Cardiac septum (tissue), 1 donor: ENCODE measurements at regions not wholly inside any gene's neighbourhood (a gene's known extent, or its start where the extent isn't known, plus 50 kb on each side); places are given as distances from the start of the nearest gene placed in this dataset.

Experiments
- DNase-seq: peaks from one replicate; pipeline ENCODE4 v3.0.0-alpha.2; 2020; ENCODE audit warnings: low spot score
- intact Hi-C: fragments of 100-400 bp; cut with DNase I; formaldehyde crosslinking; loops from one replicate; pipeline ENCODE4 v1.14.0; 2022
- donor health status: DM: no; HTN: no; CAD: no.

DNA sequence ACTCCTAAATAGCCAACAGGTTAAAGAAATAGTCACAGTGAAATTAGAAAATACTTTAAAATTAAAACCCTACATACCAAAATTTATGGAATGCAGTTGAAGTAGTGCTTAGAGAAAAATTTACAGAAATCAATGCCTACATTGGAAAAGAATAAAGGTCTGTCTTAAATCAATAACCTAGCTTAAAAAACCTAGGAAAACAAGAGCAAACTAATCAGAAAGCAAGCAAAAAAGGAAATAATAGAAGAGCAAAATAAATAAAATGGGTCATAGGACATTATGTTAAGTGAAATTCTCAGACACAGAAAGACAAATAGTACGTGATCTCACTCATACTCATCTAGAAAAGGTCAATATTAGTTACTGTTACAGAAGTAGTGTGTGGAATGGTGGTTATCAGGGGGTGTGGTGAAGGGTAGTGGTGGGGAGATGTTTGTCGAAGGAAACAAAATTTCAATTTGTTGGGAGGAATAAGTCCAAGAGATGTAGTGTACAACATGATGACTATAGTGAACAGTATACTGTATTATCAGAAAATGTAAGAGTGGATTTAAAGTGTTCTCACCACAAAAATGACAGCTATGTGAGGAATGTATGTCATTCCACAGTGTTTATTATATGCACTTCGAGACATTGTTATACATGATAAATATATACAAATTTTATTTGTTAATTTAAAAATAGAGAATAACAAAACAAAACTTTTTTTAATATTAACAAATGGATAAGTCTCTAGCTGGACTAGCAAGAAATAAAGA lies 423.6 kb downstream of the CDH26 start:
- DNase-seq = no peak
- intact Hi-C loops = no loop called here

DNA sequence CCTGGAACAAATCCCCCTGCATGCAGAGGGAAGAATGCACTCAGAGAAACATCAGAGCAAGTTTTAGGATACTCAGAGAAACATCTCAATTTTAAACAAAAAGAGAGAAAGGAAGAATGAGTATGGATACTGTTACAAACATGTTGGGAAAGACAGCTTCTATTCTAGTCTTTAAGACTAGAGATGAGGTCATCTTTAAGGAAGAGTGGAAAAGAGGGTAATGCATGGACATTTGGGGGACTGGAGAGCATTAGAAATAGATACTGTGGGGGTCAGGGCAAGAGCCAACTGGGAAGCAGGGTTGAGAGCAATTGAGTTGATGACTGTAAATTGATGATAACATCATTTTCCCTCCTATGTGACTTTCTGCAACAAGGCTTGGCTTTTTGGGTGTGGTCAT lies 431.2 kb downstream of the CDH26 start:
- intact Hi-C loops = no loop called here
- no peak for DNase-seq

DNA sequence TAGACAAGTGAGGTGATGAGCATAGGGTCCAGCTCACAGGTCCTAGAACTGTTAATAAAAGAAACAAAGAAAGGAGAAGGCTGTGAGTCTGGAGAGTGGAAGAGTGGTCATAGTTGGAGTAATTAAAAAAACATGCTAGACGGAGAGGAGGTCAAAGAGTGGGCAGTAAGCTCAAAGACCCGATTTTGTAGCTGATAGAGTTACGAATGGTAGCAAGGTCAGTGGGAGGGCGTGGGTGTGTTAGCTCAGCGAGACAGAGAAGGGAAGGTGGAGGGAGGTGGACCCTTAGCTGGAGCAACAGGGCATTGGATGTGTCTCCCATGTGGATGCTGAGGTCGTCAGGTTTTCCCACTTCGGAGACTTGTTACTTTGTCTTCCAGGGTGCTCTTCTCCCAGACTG lies 431.7 kb downstream of the CDH26 start:
- intact Hi-C loops = no loop called here
- no peak for DNase-seq

DNA sequence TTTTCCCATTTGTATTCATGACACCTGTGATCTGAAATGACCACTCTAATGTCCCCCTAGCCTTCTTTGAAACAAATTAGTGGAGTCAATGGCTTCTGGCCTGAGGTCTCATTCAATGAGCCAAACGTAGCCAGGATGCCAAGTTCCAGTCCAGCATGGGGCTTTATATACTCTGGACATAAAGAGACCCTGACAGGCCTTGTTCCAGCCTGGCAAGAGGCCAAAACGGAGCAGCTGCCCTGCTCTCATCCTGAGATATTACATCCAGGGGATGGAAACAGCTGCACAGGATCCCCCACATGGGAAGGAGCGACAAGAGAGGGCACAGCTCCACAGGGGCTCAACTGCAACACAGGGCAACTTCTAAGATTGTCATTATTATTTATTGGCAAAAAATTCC lies 437.8 kb downstream of the CDH26 start:
- DNase-seq = no peak
- intact Hi-C loops = no loop called here

DNA sequence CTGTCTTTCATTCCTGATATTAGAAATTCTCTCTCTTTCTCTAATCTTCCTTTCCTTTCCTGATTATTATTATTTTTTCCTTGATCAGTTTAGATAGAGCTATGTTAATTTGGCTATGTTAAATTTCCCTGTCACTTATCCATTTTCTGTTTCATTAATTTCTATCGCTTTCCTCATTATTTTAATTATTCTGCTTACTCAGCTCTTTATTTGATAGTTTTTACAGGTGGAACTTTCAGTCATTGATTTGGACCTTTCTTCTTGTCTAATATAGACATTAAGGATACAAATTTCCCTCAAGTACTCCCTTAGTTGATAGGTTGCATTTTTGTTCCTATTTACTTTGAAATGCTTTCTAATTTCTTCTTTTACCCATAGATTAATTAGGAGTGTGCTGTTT lies 442.3 kb downstream of the CDH26 start:
- DNase-seq = no peak
- intact Hi-C loops = no loop called here

DNA sequence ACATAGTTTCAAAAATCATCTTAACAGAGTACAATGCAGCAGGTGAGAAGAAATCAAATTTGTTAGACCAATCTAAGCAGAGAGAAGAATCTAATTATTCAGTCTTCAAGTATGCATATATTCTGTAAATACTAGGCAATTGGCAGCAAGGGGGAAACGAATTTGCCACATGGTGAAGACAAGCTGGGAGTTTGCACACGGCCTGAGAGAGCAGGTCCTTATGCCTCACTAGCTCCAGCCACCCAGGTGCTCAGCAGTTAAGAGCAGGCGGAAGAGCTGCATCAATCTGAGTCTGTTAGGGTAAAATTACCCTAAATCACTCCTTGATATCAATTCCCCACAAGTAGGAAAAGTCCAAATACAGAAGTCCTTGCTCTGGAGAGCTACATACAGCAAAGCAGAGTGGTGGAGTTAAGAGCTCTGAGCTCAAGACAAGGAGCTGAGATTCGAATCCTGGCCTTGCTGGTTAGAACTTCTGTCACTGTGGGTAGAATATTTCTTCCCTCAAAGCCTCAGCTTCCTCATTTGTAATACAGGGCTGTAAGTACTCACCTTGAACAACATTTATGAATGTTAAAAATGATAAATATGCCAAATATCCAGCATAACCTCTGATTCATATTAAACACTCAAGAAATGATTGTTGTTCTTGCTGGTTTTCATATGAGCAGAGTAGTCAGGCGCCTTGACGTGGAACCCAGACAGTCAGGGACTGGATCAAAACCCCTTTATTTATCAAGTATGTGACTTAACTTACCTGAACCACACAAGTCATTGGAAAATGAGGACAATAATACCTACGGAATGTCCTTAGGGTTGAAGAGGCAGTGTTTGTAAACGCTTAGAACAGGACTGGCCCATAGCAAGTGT lies 444.2 kb downstream of the CDH26 start:
- intact Hi-C loops = no loop called here

DNA sequence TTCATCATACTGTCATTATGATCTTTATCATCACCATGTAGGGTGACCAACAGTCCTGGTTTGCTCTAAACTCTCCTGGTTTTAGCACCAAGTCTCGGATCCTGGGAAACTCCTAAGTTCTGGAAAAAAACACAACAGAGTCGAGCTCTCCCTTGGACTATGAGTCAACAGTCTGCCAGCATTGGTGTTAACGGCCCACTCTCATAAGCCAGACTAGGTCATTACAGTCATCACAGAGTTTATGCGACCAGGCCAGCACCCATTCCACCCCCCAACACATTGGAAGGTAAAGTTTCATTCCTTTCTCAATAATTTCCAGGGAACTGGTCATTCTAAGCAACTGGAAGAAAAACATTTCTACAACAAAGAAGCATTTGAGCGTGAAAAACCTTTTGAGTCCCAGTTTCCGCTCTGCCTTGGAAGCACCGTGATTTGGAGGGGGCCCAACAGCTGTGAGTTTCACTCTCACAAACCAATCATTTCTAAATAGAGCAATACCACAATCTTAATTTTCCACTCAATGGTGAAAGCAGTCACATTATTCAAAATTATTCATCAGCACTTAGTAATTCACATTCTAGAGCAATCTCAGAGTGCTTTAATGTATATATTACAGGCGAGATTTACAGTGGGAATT lies 445.0 kb downstream of the CDH26 start:
- intact Hi-C loops = no loop called here

More for the DNA sequence above, 444.2 kb downstream of the CDH26 start:
- no peak for DNase-seq

DNA sequence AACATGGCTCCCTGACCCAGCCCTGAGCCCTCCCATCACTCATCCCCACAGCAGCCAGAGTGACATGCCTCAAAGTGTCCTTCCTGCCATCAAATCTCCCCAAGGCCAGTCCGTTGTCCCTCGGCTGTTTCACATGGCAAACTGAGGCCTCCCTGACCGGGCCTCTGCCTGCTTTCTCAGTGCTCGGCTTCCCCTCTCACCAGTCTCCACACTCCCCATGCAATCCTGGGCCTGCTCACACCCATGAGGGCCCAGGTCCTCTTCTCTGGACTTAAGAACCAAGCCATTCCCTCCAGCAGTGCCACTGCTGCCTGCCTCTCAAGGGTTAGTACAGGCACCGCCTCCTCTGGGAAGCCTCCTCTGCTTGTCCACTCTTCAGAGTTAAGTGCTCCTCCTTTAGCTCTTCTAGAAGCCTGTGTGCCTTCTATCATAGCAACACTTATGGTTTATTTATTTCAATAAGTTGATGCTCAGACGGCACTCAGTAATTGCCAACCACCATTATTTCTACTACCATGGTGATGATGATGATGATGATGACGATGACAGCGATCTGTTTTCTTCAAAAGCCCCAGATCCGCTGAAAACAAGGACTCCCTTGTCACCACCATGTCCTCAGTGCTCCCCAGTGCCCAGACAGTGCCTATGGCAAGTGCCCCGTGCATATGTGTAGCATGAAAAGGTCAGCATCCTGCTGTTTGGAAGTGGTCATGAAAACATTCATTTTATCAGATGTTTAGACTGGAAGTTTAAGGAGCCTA lies 449.0 kb downstream of the CDH26 start:
- DNase-seq = no peak
- intact Hi-C loops = no loop called here

More for the DNA sequence above, 445.0 kb downstream of the CDH26 start:
- DNase-seq = no peak

DNA sequence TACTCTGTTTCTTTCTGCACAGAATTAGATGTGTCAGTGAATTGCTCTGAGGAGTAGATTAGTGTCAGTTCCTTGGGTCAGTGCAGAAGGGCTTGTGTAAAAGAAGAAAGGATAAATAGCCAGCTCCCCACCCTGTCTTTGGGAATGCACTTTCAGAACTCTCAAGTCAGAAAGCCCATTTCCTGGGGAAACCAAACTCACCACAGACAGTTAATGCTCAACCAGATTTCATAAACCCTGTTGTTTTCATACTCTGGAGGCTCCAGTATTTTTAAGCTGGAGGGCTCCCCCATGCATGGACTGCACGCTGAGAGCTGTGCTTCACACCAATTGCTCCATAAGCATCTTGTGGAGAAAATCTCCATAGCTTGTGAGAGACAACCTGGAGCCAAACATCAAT lies 449.7 kb downstream of the CDH26 start:
- intact Hi-C loops = no loop called here
- no peak for DNase-seq

DNA sequence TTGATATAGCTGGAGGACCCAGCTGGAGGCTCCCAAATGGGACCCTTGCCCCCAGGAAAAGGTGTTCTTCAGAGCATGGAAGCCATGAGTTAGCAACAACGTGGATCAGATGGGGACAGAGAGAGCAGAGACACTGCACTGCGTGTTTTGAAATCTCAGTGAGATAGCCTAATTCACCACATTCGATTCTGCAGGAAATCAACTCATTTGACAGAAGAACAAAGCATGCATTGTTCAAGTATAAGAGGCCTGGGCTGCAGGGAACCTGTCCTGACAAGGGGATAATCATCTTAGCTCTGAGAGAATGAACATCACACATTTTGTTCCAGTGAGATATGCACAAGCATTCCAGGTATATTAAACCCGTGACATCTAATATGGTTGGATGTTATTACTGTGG lies 450.2 kb downstream of the CDH26 start:
- intact Hi-C loops = no loop called here
- no peak for DNase-seq

DNA sequence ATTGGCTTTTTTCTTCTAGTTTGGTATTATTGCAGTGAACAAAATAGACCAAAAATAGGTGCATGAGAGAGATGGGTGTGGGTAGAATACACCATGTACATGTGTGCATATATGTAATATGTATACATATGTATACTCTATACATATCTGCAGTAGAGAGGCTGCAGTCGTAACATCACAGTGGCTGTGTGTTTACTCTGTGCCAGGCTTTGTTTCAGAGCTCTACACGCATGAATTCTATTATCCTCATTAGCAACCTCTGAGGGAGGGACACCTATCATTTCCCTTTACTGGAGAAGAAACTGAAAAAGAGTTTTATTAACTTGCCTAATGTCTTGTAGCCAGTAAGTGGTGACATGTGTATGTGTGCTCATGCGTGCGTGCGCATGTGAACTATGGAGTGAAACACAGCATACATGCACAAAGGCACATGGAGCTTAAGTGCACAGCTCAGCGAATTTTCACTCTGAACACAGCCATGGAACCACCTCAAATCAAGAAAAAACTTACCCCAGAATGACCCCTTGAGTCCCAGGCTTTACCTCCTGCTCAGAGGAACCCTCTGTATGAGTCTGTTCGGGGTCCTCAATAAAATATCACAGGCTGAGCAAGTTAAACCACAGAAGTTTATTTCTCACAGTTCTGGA lies 452.5 kb downstream of the CDH26 start:
- DNase-seq = no peak
- intact Hi-C loops = no loop called here

DNA sequence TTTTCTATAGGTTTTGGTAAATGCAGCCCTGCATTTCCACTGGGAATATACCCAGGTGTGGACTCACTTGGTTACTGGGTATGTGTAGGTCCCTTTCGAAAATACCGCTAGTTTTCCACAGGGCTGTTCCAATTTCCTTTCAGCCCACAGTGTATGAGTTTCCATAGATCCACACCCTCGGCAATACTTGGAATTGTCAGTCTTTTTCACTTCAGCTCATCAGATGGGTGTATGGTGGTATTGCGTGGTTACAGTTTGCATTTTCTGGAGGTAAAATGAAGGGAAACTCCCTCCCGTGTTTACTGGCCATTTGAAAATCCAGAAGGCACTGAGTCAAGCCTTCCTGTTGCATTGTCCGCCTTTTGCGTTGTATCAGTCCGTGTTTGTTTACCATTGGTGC lies 453.6 kb downstream of the CDH26 start:
- no peak for DNase-seq
- intact Hi-C loops = no loop called here

DNA sequence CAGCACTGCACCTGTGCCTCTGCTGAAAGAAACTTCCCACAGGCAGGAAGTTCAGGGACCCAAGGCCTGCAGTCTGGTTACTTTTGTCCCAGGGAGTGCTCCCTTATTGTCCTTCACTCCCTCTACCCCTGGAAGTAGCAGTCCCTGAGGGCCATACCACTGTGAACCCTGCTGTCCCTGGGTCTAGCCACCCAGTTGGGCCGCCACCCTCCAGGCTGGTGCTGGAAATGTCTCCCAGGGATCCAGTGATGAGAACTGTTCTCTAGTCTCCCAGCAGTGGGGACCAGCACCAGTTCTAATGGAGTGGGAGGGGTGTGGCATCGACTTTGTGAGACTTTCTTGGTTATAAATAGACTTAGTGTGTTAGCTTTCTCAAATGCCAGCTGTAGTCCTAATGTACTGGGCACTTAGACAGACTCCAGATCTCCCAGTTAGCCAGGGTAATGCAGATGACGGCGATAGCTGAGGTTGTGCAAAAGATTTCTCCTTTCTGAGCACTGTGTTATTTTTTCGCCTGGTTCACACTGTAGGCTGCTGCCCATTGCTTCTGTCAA lies 462.5 kb downstream of the CDH26 start:
- no peak for DNase-seq
- intact Hi-C loops = no loop called here

DNA sequence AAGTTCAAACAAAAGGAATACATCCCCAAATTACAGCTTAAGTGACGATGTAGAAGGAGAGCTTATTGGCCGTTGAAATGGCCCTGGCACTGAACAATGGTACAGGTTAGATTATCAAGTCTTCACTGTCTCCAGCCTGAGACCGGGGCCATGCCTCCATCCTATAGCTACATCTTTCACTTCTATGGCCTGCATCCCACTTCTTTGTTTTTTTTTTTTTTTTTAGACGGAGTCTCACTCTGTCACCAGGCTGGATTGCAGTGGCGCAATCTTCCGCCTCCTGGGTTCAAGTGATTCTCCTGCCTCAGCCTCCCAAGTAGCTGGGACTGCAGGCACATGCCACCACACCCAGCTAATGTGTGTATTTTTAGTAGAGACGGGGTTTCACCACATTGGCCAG lies 464.6 kb downstream of the CDH26 start:
- no peak for DNase-seq
- intact Hi-C loops = no loop called here

DNA sequence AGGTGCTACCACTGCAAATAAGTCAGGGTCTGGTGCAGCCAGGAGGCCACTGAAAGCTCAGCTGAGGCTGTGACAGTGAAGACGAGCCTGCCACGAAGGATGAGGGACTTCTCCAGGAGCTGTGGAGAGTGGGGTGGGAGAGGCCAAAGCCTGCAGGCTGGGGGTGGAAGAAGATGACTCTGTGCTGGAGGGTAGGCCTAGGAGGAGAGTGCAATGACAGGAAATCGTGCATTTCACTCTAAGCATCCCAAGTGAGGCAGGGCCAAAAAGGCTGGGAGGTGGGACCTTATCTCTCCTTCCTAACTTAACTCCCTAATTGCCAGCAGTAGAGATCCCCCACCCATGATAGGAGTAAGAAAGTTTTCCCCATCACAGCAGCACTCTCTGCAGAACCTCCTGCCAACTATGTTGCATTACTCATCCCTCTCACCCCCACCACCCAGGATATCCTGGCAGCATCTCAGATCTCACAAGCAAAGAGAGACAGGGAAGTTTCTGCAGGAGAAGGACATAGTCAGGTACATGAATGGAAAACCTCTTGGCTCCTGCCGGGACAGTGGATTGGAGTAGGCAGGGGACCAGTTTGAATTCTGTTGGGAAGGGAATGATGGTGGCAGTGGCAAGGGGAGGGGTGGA lies 466.2 kb downstream of the CDH26 start:
- intact Hi-C loops = no loop called here
- DNase-seq = no peak

DNA sequence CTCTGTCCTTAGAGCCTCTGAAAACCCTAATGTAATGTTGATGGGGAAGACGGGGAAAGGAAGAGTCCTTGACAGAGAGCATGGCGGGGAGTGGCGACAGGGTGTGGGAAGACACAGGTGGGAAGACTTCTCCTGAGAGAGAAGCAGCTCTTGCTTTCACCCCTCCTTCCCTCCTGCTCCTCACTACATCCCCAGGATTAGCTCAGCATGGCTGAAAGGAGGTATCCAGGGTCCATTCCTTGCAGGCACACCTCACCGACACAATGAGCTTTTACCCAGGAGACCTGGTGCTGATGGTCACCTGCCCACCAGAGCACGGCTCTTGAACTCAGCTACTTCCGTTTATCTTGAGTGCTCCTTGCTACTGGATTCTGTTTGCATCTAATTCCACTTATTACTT lies 469.3 kb downstream of the CDH26 start:
- no peak for DNase-seq
- intact Hi-C loops = no loop called here

DNA sequence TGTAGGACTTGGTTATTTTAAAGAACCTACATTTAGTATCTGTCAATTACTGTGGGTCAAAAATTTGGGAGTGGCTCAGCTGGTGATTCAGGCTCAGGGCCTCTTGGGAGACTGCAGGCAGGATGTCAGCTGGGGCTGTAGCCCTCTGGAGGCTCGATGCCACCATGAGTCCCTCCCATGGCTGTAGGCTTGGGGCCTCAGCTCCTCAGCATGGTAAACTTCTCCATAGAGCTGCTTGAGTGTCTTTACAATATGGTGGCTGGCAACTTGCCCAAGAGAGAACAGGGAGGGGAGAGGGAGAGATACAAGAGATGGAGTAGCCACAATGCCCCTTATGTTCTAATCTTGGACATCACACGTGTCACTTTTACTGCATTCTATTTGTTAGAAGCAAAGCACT lies 470.4 kb downstream of the CDH26 start:
- intact Hi-C loops = no loop called here
- DNase-seq = no peak

DNA sequence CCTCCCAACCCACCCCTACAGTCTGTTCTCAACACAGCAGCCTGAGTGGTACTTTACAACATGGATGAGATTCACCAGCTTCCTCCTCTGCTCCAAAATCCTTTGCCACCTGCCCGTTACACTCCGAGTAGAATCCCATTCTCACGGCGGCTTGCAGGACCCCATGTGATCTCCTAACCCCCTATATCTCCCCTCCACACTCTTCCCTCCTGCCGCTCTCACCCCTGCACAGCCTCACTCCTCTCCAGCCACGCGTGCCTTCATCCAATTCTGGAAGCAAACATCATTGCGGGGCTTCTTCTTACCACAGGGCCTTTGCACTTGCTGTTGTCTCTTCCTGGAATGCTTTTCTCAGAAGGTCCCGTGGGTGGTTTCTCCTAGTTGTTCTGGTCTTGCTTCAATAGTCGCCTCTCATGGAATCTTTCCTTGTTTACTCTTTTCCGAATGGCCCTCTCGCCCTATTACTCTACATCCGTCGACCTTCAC lies 472.3 kb downstream of the CDH26 start:
- no peak for DNase-seq

DNA sequence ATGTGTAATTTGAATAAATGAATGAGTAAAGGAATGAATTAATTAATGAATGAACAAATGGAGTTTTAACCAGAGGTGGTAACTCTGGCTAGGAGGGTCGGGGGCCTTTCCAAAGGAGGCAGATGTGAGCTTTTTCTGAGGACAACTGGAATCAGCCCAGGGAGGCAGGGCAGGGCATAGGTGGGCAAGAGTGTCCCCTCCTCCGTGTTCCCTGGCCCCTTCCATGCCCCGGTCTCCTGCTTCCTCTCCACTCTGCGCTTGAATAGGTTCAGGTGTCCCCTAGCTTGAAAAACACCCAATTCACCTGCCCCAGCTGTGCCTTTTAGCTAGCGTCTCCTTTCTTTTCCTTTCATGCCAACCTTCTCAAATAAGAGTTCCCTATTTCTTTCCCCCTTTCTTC lies 473.1 kb downstream of the CDH26 start:
- DNase-seq = no peak

More for the DNA sequence above, 472.3 kb downstream of the CDH26 start:
- intact Hi-C loops = no loop called here

More for the DNA sequence above, 473.1 kb downstream of the CDH26 start:
- intact Hi-C loops = no loop called here
